ENCODE measurements at regions not wholly inside any gene's neighbourhood (a gene's known extent, or its start where the extent isn't known, plus 50 kb on each side); places are given as distances from the start of the nearest gene placed in this dataset.

DNA sequence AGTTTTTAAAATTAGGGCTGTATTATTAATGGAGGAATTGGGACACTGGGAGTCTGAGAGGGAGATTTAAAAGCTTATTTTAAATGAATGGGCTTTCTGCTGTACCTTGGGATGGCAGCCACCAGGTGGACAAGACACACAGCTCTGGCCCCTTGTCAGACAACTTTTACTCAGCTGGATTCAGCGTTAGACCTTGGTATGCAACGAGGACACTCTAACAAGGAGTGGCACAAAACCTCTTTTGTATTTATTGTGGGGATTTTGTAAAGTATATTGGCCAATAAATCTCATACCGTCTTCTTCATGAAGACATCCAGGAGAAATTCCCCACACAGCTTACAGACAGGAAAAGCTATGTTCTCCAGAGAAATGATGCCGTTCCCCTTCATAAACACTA lies 105.7 kb downstream of the LCA5 start:
- H3K4me3 ChIP-seq (ENCODE audit: low read depth, low read length), result no peak overlapping the region
- DNase-seq (ENCODE audit: low read depth), result no peak
- TF ChIP-seq, protein P1, sequence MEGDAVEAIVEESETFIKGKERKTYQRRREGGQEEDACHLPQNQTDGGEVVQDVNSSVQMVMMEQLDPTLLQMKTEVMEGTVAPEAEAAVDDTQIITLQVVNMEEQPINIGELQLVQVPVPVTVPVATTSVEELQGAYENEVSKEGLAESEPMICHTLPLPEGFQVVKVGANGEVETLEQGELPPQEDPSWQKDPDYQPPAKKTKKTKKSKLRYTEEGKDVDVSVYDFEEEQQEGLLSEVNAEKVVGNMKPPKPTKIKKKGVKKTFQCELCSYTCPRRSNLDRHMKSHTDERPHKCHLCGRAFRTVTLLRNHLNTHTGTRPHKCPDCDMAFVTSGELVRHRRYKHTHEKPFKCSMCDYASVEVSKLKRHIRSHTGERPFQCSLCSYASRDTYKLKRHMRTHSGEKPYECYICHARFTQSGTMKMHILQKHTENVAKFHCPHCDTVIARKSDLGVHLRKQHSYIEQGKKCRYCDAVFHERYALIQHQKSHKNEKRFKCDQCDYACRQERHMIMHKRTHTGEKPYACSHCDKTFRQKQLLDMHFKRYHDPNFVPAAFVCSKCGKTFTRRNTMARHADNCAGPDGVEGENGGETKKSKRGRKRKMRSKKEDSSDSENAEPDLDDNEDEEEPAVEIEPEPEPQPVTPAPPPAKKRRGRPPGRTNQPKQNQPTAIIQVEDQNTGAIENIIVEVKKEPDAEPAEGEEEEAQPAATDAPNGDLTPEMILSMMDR (conservative IDR thresholded peaks at IDR 0.05; ENCODE audit: low read depth, low read length), result peak; percentile 38

DNA sequence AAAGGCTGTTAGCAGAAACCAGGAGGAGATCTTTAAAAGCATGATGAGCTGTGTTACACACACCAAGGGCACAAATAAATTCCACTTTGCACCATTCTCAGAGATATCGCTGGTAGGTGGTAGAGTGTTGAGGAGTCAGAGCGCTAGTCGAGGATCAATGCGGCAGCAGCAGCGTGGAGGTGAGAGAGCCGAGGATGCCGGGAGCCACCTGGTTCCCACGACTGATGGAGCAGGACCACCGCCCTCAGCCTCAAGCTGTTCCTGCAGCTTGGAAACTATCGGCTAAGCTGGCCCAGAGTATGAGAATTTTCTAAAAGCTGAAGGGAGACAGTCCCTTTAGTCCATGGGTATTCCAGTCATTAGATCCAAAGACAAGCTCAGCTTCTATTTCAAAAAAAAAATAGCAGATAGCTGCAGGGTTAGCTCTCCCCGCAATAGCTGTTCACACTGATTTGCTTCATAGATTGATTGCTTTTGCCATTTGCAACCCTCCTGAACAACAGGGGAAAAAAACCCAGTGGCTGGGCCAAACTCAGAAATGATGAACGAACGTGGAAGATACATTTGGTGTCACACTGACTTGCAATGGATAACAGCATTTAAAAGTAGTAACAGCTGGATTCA lies 106.2 kb downstream of the LCA5 start:
- DNase-seq (ENCODE audit: low read depth), result no peak
- TF ChIP-seq, protein P1 (conservative IDR thresholded peaks at IDR 0.05; ENCODE audit: low read depth, low read length), result no peak
- no peak overlapping the region for H3K4me3 ChIP-seq (ENCODE audit: low read depth, low read length)

DNA sequence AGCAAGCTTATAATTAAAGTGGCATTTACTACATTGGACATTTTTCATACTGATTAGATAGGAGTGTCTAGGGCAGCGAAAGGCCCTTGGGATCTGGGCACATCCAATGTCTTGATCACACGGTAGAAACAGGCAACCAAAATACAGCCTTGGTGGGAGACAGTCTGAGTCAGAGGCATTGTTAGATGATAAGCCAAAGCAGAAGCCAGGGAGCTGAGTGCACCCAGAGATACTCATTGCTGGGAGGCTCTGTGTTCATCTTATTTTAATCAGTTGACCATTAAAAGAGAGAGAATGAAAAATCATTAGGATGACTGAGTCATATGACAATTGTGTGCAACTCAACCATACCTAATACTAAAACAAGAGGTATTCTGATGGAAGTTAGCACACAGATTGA lies 109.5 kb downstream of the LCA5 start:
- no peak overlapping the region for H3K4me3 ChIP-seq (ENCODE audit: low read depth, low read length)
- DNase-seq (ENCODE audit: low read depth), result no peak
- TF ChIP-seq, protein P1 (conservative IDR thresholded peaks at IDR 0.05; ENCODE audit: low read depth, low read length), result no peak

DNA sequence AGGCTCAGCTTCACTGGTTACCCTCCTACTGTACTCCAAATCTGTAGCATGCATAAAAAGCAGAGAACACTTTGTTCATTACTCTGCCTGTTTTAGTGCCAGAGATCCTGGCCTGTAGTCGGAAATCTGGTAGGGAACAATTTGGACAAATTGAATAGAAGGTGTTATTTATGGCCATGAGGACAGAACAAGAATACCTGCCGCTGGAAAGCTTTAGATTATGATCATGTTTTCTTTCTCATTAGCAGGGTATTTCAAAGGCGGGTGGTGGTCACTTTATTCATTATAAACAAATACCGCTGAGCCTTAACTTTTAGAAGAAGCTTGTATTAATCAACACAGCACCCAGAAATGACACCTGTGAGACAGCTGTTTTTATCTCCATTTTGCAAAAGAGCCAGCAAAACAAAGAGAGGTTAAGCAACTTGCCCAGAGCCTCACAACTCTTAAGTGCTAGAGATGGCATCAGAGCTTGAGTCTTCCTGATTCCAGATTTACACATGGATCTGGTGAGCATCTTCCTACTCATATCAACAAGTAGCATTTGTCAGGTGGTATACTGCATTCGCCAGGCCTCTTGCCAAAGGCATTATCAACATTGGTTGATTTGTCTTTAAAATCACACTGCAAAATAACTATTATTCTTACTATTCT lies 110.5 kb downstream of the LCA5 start:
- no peak for DNase-seq (ENCODE audit: low read depth)
- H3K4me3 ChIP-seq (ENCODE audit: low read depth, low read length), result no peak overlapping the region
- TF ChIP-seq, protein P1 (conservative IDR thresholded peaks at IDR 0.05; ENCODE audit: low read depth, low read length), result no peak

DNA sequence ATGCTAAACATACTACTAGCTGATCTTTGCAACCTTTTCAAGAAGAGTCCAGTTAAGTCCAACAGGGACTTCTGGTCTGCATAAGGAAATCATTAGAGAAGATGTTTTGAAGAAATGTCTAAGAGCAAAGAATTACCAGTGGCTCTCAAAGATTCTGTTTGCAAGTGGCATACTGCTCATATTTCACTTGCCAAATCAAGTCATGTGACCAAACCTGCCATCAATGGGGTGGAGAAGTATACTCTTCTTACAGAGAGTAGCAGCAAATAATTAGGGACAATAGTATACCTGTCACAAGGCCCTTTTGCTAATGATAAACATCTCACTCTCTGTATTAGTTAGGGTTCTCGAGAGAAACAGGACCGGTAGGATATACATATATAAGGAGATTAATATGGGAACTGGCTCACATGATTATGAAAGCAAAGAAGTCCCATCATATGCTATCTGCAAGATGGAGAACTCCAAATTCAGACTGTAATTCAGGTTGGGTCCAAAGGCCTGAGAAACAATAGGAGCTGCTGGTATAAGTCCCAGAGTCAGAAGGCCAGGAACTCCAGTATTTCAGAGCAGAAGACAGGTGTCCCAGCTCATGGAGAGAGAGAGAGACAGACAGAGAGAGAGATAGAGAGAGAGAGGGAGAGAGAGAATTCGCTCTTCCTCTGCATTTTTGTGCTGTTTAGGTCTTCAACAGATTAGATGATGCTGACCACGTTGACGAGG lies 111.5 kb downstream of the LCA5 start:
- no peak for DNase-seq (ENCODE audit: low read depth)
- TF ChIP-seq, protein P1 (conservative IDR thresholded peaks at IDR 0.05; ENCODE audit: low read depth, low read length), result no peak
- no peak overlapping the region for H3K4me3 ChIP-seq (ENCODE audit: low read depth, low read length)

DNA sequence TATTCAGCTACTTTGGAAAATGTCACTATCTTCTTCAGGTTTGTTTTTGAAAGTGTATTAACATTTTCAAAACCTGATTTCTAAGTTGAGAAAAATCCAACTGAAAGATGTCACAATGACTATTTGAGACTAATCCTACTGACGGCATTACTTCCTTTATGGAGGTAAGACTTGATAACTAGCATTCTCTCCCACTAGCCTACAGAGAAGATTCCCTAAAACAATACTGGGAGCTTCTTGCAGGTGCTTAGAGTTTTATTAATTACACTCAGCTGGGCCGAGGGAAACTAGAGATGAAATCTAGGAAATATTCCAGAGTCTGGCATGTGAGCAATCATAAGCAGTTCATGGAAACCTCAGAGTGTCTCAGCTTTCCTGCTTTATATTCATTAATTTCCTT lies 114.0 kb downstream of the LCA5 start:
- no peak overlapping the region for H3K4me3 ChIP-seq (ENCODE audit: low read depth, low read length)
- no peak for DNase-seq (ENCODE audit: low read depth)
- TF ChIP-seq, protein P1 (conservative IDR thresholded peaks at IDR 0.05; ENCODE audit: low read depth, low read length), result no peak
